ENCODE measurements at regions not wholly inside any gene's neighbourhood (a gene's known extent, or its start where the extent isn't known, plus 50 kb on each side); places are given as distances from the start of the nearest gene placed in this dataset.

DNA sequence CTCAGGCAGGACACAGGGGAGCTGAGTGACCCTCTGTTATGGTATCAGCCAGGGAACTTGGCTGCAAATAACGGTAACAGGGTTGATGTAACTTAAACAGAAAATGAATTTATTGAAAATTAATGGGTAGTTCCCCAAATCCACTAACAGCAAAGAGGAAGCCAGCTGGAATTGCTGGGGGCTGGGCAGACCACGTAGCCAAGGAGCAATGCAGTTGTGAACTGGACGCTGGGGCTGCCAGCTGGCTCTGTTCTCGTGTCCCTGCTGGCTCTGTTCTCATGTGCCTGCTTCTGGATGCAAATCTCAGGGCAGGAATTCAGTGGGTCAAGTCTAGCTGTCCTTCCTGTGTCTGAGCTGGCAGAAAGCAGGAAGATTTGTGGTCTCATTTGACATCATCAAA, 1383.3 kb upstream of the TMEM132C start:
- H3K4me3 Mint-ChIP-seq, result no peak overlapping the region
- no peaks in the 10 kb centered on the region for H3K9me3 Mint-ChIP-seq

DNA sequence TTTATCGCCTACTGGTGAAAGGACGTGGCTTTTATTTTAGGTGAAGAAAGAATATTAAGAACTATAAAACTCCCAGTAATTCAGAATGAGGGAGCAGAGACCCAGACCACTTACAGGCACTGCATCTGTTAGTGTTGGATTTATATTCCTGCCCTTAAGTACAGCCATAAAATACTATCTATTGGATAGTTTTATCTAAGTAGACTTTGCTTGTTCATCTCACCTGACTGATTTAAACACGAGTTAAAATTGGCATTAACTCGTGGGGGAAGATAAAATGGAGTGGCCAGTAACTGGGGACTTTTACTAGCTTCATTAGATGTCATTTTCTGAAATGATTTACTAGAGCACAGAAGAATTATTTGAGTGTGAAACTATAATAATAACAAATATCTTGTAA, 1377.5 kb upstream of the TMEM132C start:
- Mint-ChIP-seq H3K4me1 (no peaks in the 10 kb centered on the region), H3K27me3 (no peaks in the 10 kb centered on the region), H3K27ac (no peak overlapping the region), H3K36me3 (ENCODE audit: low read depth) (no peaks in the 10 kb centered on the region), H3K9me3 (peaks cover 5% of the 10 kb centered on the region), H3K4me3 (no peak overlapping the region)
- no peak for ATAC-seq
- no peak for DNase-seq

More for the DNA sequence above, 1383.3 kb upstream of the TMEM132C start:
- DNase-seq (no peak), ATAC-seq (no peak)
- Mint-ChIP-seq H3K27ac (no peak overlapping the region), H3K36me3 (ENCODE audit: low read depth) (no peaks in the 10 kb centered on the region), H3K4me1 (no peaks in the 10 kb centered on the region), H3K27me3 (no peaks in the 10 kb centered on the region)

DNA sequence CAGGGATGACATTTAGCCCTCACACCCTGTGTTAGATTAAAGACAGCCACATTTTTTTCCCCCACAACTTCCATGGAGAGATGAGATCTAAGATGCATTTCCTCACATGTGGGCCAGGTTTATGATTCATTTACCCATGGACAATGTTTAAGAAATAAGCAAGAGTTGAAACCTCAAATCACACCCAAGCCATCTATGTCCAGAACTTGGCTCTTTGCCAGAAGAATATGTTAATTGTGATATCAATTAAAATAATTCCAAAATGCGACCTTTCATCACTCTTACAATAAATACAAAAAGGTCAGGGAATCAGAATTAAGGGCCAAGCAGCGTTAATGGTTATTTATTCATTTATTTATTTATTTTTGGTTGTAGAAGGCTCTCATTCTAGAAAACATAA, 1376.9 kb upstream of the TMEM132C start:
- ATAC-seq, result no peak
- Mint-ChIP-seq H3K36me3 (ENCODE audit: low read depth) (no peaks in the 10 kb centered on the region), H3K9me3 (peaks cover 5% of the 10 kb centered on the region), H3K27ac (no peak overlapping the region), H3K4me3 (no peak overlapping the region), H3K4me1 (no peaks in the 10 kb centered on the region), H3K27me3 (no peaks in the 10 kb centered on the region)
- no peak for DNase-seq

DNA sequence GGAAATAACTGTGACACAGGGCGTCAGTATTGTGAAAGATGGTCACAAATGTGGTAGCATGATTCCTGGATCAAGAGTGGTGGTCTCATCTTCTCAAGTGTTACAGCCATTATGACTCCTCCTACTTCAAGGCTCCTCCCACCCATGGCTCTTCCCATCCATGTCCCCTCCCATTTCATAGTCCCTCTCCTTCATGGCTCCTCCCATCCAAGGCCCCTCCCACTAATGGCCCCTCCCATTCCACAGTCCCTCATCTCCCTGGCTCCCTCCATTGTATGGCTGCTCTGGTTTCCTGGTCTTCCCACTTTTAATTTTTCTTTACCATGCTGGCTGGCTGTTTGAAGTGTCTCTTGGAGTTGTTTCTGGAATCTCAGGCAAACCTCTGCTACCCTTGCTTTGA, 1375.2 kb upstream of the TMEM132C start:
- H3K27me3 Mint-ChIP-seq, result peaks cover 1% of the 10 kb centered on the region
- DNase-seq (no peak), ATAC-seq (no peak)
- no peak overlapping the region for H3K27ac Mint-ChIP-seq
- H3K36me3 Mint-ChIP-seq (ENCODE audit: low read depth), result no peaks in the 10 kb centered on the region
- H3K9me3 Mint-ChIP-seq, result peaks cover 5% of the 10 kb centered on the region
- H3K4me1 Mint-ChIP-seq, result no peaks in the 10 kb centered on the region
- no peak overlapping the region for H3K4me3 Mint-ChIP-seq

DNA sequence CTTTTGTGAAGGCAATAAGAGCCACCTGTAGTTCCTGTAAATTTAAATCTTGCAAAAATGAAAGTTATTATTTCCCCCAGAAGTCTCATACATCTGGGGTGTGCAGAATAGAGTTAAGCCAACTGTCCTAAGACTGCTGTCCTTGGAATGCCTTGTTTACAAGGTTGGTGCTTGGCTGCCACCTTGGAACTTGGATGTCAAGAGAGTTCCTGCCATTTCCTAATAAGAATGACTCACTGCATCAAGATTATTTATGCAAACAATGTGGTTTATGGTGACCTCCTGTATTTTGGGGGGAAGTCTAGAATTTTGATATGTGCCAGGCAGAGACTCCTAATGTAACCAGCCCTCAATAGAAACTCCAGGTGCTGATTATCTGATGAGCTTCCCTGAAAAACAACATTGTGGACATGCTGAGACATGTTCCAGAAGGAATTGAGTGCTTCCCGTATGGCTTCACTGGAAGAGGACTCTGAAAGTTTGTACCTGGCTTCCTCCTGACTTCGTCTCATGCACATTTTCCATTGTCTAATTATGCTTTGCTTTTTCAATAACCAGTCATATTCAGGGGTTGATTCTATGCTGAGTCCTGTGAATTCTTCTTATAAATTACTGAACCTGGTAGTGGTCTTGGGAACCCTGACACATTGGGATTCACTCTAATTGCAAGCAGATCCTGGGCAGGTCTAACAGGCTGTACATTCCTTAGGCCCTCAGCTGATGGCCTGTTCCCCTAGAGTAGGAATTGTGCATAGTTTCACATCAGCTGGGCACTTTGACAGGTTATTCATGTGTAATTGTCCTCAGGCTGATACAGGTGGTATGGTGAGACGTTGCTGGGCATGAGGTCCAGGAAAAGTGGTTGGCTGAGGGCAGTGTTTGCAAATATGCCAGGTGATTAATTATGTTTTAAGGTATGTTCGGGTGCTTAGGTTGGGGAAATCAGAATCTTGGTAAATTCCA, 1370.7 kb upstream of the TMEM132C start:
- Mint-ChIP-seq H3K4me3 (no peak overlapping the region), H3K9me3 (peaks cover 8% of the 10 kb centered on the region), H3K27ac (no peak overlapping the region), H3K36me3 (ENCODE audit: low read depth) (no peaks in the 10 kb centered on the region), H3K4me1 (no peaks in the 10 kb centered on the region), H3K27me3 (peaks cover 1% of the 10 kb centered on the region)
- DNase-seq, result no peak
- ATAC-seq, result no peak

DNA sequence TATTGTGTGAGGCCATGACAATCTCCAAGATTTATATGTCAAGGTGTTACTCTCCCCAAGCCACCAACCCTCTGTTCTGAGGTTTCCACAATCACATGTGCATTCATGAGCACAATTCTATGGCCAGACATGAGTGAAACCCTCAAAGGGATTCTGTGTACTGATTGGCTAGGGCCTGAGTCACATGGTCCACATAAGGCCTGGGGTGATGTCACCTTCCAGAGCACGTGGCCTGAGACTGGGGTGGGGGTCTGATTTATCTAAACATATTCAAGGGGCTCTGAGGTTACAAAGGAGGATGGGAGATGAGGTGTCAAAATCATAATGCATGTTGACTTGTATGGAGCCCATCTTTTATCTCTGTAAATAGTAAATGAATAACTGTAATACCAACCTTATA, 1369.9 kb upstream of the TMEM132C start:
- Mint-ChIP-seq H3K9me3 (peaks cover 4% of the 10 kb centered on the region), H3K36me3 (ENCODE audit: low read depth) (no peaks in the 10 kb centered on the region), H3K27me3 (peaks cover 1% of the 10 kb centered on the region), H3K4me1 (no peaks in the 10 kb centered on the region), H3K4me3 (no peak overlapping the region), H3K27ac (no peak overlapping the region)
- ATAC-seq (no peak), DNase-seq (no peak)

DNA sequence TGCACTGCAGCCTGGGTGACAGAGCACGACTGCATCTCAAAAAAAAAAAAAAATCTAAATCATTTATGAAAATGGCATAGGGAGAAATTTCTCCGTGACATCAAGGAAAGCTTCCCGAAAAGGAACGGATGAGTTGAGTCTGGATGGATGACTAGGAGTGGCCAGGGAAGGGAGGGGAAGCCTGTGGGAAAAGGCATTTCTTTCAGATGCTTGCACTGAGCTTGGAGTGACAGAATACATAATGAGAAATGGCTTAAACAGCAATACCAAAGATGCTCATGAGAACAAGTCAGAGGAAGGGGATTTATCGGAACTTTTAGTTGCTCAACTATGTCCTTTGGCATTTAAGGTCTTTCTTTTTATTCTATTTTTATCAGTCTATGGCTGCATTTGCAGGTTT, 1369.2 kb upstream of the TMEM132C start:
- DNase-seq, result no peak
- peaks cover 3% of the 10 kb centered on the region for H3K9me3 Mint-ChIP-seq
- no peak overlapping the region for H3K27ac Mint-ChIP-seq
- H3K27me3 Mint-ChIP-seq, result peaks cover 1% of the 10 kb centered on the region
- no peaks in the 10 kb centered on the region for H3K36me3 Mint-ChIP-seq (ENCODE audit: low read depth)
- no peaks in the 10 kb centered on the region for H3K4me1 Mint-ChIP-seq
- no peak for ATAC-seq
- H3K4me3 Mint-ChIP-seq, result no peak overlapping the region

DNA sequence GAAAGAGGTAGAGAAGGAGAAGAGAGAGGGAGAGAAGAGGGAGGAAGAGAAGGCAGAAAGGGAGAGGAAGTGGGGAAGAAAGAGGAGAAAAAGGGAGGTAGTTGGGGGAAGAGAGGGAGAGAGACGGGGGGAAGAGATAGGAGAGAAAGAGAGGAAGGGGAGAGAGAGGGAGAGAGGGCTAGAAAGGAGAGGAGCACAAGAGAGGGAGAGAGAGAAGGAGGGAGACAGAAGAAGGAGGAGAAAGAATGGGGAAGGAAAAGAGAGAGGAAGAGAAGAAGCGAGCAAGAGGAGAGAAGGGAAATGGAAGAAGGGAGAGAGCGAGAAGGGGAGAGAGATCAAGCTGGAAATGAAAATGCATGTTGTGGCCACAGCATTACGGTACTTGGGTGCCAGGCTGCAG, 1368.4 kb upstream of the TMEM132C start:
- DNase-seq (no peak), ATAC-seq (no peak)
- no peak overlapping the region for H3K4me3 Mint-ChIP-seq
- no peaks in the 10 kb centered on the region for H3K36me3 Mint-ChIP-seq (ENCODE audit: low read depth)
- H3K27ac Mint-ChIP-seq, result no peak overlapping the region
- H3K4me1 Mint-ChIP-seq, result no peaks in the 10 kb centered on the region
- H3K9me3 Mint-ChIP-seq, result peaks cover 3% of the 10 kb centered on the region
- peaks cover 1% of the 10 kb centered on the region for H3K27me3 Mint-ChIP-seq

DNA sequence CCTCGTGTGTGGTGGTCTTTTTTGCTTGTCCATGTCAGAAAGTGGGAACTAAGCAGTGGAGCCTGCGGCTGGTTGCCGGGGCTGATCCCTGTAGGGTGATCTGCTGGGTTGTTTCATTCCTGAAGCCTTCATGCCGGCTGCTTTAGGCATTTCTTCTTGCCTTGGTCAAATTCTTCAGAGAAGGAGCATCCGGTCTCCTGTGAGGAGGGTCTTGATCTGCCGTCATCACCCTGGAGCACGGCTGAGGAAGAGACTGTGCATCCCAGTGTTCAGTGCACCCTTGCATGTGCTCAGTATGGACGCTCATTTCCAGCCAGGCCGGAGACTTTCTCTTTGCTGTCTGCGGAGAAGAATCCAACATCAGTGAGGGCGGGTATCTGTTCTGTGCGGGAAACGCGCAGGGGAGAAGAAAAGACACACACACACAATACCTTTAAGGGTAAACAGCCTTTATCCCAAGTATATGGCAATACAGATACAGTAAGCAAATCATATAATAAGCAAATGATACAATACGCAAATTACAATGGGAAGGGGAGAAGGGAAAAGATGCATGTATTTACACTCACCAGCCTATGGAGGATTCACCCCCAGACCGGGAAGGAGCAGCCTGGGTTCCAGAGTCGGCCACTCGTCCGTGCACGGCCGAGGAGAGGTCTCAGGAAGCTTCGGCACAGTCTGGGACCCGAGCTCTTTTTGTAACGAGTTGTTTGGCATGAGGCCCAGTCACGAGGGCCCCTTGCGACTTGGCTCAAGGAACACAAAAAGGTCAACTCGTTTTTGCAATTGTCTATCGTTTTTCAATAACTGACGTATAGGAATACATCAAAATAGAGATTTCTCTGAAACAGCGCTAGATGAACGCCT, 1366.8 kb upstream of the TMEM132C start:
- Mint-ChIP-seq H3K4me1 (no peaks in the 10 kb centered on the region), H3K27ac (no peak overlapping the region), H3K4me3 (no peak overlapping the region), H3K36me3 (ENCODE audit: low read depth) (no peaks in the 10 kb centered on the region), H3K9me3 (peaks cover 3% of the 10 kb centered on the region), H3K27me3 (peaks cover 1% of the 10 kb centered on the region)
- no peak for ATAC-seq
- DNase-seq, result no peak

DNA sequence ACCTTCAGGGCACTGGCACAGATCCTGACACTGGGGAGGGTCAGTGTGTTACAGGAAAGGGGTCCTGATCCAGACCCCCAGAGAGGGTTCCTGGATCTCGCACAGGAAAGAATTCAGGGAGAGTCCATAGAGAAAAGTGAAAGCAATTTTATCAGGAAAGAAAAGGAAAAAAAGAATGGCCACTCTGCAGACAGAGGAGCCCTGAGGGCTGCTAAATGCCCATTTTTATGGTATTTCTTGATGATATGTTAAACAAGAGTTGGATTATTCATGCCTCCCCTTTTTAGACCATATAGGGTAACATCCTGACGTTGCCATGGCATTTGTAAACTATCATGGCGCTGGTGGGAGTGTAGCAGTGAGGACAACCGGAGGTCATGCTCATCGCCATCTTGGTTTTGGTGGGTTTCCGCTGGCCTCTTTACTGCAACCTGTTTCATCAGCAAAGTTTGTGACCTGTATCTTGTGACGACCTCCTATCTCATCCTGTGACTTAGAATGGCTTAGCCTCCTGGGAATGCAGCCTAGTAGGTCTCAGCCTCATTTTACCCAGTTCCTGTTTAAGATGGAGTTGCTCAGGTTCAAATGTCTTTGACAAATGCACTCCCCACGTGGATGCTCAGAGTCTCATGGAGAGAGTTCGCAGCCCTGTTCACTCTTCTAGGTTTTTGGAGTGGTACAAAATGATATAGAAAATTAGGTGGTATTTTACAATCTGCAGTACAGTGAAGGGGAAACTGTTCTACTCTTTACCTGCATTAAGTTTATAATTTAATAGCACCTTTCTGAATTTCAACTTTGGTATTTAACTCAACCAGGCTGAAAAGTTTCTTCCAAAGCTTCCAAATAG, 1363.7 kb upstream of the TMEM132C start:
- no peak for ATAC-seq
- H3K27ac Mint-ChIP-seq, result no peak overlapping the region
- no peak overlapping the region for H3K4me3 Mint-ChIP-seq
- peaks cover 11% of the 10 kb centered on the region for H3K9me3 Mint-ChIP-seq
- peaks cover 8% of the 10 kb centered on the region for H3K27me3 Mint-ChIP-seq
- no peaks in the 10 kb centered on the region for H3K4me1 Mint-ChIP-seq
- no peaks in the 10 kb centered on the region for H3K36me3 Mint-ChIP-seq (ENCODE audit: low read depth)
- no peak for DNase-seq

DNA sequence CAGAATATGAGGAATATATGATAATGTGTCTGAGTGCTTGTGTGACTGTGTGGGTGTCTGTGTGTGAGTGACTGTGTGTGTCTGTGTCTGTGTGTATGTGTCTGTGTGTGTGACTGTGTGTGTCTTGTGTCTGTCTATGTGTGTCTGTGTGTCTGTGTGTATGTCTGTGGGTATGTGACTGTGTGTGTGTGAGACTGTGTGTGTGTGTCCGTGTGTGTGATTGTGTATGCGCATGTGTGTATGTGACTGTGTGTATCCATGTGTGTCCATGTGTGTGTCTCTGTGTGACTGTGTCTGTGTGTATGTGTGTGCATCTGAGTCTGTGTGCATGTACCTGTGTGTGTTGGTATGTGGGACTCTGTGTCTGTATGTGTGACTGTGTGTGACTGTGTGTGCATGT, 1361.2 kb upstream of the TMEM132C start:
- ATAC-seq (no peak), DNase-seq (no peak)
- Mint-ChIP-seq H3K9me3 (peaks cover 11% of the 10 kb centered on the region), H3K36me3 (ENCODE audit: low read depth) (no peaks in the 10 kb centered on the region), H3K27me3 (peaks cover 8% of the 10 kb centered on the region), H3K27ac (no peak overlapping the region), H3K4me3 (no peak overlapping the region), H3K4me1 (no peaks in the 10 kb centered on the region)

DNA sequence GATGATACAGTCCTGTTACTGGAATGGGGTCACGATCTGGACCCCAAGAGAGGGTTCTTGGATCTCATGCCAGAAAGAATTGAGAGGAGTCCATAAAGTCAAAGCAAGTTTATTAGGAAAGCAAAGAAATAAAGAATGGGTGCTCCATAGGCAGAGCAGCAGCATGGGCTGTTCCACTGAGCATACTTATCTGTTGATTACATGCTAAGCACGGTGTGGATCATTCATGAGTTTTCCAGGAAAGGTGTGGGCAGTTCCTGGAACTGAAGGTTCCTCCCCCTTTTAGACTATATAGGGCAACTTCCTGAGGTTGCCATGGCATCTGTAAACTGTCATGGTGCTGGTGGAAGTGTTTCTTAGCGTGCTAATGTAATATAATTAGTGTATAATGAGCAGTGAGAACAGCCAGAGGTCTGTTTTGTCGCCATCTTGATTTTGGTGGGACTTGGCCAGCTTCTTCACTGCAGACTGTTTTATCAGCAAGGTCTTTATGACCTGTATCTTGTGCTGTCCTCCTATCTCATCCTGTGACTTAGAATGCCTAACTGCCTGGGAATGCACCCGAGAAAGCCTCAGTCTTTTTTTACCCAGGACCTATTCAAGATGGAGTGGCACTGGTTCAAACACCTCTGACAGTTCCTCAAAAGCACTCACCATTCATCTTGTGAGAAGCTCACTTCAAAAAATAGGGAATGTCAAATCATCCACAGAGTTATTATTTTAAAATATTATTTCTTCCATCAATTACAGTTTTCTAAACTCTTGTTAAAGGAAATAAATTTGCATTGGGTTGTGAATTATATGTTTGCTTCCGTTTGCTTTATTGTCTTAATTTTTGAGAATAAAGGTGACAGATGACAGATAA, 1358.8 kb upstream of the TMEM132C start:
- Mint-ChIP-seq H3K9me3 (peaks cover 8% of the 10 kb centered on the region), H3K27ac (no peak overlapping the region), H3K4me3 (no peak overlapping the region), H3K36me3 (ENCODE audit: low read depth) (no peaks in the 10 kb centered on the region), H3K27me3 (peaks cover 8% of the 10 kb centered on the region), H3K4me1 (no peaks in the 10 kb centered on the region)
- DNase-seq (no peak), ATAC-seq (no peak)

DNA sequence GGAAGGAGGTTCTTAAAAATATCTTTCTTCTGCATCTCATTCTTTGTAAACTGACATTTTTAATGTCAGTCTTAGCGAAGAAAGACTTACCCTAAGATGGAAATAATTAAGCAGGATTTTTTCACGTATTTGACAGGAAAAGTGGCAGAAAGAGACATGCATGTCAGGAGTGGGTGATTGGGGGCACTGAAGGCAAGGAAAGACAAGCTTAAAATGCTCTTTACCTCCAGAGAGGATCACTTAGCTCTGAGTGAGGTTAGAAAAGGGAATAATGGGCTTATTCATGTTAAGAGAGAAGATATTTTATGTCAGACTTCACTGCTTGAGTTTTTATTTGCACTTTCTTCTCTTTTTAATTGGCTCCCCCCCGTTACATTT, 1358.2 kb upstream of the TMEM132C start:
- no peaks in the 10 kb centered on the region for H3K4me1 Mint-ChIP-seq
- peaks cover 8% of the 10 kb centered on the region for H3K27me3 Mint-ChIP-seq
- ATAC-seq (no peak), DNase-seq (no peak)
- peaks cover 8% of the 10 kb centered on the region for H3K9me3 Mint-ChIP-seq
- no peak overlapping the region for H3K27ac Mint-ChIP-seq
- no peak overlapping the region for H3K4me3 Mint-ChIP-seq
- H3K36me3 Mint-ChIP-seq (ENCODE audit: low read depth), result no peaks in the 10 kb centered on the region
